ENCODE measurements at regions not wholly inside any gene's neighbourhood (a gene's known extent, or its start where the extent isn't known, plus 50 kb on each side); places are given as distances from the start of the nearest gene placed in this dataset.
"Not testable (repeated sequence)": the region's sequence is repeated elsewhere in the genome, so short reads cannot be mapped to it uniquely, and the experiment has no call there.

DNA sequence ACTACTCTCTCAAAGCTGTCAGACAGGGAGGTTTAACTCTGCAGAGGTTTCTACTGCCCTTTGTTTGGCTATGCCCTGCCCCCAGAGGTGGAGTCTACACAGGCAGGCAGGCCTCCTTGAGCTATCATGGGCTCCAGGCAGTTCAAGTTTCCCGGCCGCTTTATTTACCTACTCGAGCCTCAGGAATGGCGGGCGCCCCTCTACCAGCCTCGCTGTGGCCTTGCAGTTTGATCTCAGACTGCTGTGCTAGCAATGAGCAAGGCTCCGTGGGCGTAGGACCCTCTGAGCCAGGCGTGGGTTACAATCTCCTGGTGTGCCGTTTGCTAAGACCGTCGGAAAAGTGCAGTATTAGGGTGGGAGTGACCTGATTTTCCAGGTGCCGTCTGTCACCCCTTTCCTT, 124.3 kb downstream of the PTCHD1 start:
- not testable (repeated sequence) for DNase-seq

DNA sequence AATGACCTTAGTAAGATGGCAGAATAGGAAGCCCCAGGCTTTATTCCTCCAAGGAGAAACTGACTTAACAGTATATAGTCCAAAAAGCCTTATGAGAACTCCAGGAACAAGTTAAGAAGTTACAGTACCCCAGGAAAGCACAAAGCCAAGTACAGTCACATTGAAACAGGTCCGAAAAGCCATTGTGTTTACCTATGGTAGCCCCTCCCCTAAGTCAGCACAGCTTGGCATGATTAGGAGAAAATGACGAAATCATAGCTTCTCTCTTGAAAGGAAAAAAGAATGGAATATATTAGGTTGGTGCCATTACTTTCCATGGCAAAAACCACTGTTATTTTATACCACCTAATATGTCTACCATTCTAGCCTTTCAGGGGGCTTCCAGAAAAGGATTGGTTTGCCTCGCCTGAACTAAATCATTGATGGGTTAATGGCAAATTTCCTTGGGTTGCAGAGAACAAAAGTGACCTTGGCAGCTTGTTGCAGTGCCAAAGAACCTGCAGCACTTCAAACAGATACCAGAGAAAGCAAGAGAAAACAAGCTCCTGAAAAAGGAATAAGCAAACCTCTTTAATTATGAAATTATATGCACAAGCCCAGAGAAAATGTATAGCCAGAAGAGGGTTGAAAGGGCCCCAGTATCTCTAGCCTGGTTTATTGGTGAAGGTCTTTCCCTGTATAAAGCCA, 130.6 kb downstream of the PTCHD1 start:
- no peak for DNase-seq

DNA sequence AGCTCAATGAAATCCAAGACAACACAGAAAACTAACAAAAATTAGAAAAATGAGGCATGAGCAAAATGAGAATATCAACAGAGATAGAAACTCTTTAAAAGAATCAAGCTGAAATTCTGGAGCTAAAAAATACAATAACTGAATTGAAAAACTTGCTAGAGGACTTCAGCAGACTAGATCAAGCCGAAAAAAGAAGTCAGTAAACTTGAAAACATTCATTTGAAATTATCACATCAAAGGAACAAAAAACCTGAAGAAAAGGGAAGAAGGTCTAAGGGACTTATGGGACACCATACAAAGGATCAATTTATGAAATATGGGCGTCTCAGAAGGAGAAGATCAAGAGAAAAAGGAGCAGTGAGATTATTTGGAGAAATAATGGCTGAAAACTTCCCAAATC, 131.3 kb downstream of the PTCHD1 start:
- no peak for DNase-seq

DNA sequence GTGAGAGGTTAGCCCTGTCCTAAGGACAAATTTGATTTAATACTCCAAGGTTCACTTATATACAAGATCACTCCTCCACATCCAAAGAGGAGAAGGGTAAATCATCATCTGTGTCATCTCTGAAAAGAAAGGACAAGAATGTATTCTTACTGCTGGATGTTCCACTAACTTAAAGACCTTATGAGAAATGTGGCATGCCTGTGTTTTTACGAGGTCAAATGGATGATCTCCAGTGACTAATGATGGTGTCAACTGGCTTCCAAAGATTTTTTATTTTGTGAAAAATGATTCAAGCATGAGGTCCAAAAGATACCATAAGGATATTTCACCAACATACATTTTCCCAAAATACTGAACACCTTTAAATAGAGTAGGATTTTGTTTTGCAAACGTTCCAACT, 143.4 kb downstream of the PTCHD1 start:
- DNase-seq, result no peak

DNA sequence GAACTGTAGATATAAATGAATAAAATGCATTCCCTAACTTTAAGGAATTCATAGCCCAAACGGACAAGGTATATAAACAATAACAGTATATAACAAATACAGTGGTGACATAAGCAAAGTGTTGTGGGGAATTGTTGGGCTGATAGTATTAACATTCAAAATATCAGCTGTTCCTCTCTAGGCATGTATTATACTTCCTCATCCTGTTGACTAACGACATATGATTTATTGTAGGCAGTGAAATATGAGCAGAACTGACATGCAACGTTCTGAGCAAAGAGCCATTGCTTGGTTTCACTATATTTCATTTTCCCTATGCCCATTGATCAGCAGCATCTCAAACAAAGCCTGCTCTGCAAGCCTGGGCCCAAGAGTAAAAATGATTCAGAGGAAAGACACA, 143.9 kb downstream of the PTCHD1 start:
- no peak for DNase-seq

DNA sequence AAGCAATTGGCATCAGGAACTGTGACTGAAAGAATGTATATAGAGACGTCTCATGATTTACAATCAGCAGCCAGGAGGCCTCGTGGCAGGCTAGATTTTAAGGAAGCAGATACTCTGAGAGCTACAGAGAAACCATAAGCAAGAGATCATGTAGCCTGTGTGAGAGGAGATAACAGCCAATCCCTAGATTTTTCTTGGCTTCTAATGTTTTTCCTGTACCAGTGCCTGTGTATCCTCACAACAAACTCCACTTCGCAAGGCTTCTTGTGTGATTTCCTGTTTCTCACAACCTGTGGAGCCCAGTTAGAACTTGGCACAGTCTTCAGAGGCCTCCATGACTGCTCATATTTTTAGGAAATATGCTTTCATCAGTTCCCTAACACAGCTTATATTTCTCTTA, 147.9 kb downstream of the PTCHD1 start:
- no peak for DNase-seq

DNA sequence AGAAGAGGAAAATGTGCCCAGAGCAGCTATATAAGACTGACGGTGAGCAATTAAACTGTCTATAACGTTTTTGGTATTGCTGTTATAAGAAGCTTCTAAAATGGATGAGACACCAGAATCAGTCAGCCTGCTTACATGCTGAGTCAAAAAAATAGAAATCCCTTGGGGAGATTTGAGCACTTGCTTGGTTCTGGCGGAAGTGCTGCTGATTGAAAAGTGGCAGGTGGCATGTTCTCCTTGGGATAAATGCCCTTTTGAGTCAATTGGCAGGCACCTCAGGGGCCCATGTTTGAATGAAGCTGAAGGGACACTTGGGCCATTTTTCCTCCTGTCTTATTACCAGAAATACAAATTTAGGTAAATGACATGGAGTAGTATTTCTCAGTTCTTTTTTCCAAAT, 148.7 kb downstream of the PTCHD1 start:
- DNase-seq, result no peak

DNA sequence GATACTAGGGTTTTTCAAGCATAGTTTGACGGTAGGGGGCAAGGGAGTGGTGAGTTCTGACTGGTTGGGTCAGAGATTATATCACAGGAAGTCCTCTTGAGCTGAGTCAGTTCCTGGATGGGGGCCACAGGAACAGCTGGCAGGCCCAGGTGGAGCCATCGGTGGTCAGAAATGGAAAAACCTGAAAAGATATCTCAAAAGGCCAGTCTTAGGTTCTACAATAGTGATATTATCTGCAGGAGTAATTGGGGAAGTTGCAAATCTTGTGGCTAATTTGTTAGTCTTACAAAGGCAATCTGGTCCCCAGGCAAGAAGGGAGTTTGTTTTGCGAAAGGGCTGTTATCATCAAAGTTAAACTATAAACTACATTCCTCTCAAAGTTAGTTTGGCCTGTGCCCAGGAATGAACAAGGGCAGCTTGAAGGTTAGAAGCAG, 159.3 kb downstream of the PTCHD1 start:
- no peak for DNase-seq

DNA sequence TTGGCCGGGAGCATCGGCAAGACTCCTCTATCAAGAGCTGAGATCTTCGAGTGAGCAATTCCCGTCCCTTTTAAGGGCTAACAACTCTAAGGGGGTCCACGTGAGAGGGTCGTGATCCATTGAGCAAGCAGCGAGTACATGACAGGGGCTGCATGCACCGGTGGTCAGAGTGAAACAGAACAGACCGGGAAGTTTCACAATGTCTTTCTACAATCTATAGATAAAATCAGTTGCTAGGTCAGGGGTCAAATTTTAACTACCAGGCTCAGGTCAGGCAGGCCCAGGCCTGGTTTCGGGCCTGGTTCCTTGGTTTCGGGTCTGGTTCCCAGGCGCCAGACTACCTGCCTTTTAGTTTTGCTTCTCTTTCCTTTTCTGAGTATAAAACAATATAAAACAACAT, 160.1 kb downstream of the PTCHD1 start:
- DNase-seq, result no peak

DNA sequence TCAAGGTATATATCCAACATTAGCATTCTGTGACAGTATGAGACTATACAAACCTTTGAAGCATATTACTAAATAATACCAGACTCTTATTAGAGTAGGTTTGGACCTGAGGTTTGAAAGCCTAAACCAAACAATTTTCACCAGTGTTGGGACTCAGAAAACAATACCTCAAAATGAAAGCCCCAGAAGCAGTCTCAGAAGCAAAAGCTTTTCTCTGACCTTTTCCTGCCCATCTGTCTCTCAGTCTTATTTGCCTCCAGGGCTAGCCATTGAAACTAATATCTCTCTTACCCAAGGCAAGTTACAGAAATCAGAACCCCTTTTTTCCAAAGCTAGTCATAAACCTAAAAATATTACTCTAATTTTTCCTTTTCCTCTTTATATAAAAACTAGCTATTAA, 163.3 kb downstream of the PTCHD1 start:
- DNase-seq, result no peak

DNA sequence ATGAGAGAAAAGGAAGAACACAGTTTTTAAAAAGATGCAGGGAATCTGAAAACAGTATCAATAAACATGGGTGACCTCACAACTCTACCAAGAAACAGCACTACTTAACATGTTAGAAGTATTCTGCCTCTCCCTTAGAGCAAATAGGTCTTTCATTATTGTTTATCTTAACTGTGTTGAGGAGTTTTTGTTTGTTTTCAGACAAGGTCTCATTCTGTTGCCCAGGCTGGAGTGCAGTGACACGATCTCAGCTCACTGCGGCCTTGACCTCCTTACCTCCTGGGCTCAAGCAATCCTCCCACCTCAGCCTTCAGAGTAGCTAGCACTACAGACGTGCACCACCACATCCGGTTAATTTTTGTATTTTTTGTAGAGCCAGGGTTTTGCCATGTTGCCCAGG, 165.3 kb upstream of the PRDX4 start:
- DNase-seq, result no peak

DNA sequence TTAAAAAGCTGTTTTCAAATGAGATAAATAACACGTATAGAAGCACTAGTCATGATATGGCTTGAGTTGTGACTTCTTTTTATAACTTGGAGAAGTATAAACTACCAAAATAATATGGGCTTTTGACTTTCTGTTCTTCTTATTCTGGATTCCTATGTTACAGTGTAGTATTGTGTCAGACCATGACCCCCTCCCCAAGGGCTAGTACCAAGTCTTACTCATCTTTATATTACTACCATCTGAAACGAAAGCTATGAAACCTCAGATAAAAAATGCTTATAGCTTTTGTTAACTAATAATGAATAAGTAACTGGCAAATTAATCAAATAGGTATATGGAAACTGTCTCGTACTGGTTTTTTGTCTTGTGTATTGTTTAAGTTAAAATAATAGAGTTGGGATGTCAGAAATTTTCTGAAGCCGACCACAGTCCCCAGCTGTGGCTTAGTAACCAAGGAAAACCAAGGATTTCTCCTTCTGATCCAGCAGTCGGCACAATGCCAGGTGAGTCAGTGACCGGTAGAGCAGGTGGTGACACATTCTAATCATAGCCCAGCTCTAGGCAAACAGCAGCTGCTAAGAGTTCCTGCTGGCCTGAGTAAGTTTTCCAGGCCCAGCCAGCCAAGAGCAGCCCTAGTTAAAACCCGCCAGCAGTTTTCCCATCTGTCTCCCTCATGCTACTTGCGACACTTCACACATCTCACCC, 163.3 kb upstream of the PRDX4 start:
- DNase-seq, result no peak

DNA sequence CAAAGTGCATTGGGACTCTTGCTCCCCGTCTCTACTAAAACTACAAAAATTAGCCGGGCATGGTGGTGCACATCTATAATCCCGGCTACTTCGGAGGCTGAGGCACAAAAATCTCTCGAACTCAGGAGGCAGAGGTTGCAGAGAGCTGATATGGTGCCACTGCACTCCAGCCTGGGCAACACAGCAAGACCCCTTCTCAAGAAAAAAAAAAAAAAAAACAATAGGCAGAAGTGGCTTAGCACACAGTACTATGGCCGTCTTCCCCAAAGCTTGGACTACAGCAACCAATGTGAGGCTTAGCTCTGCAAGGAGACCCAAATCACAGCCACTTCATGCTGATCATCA, 162.8 kb upstream of the PRDX4 start:
- no peak for DNase-seq

DNA sequence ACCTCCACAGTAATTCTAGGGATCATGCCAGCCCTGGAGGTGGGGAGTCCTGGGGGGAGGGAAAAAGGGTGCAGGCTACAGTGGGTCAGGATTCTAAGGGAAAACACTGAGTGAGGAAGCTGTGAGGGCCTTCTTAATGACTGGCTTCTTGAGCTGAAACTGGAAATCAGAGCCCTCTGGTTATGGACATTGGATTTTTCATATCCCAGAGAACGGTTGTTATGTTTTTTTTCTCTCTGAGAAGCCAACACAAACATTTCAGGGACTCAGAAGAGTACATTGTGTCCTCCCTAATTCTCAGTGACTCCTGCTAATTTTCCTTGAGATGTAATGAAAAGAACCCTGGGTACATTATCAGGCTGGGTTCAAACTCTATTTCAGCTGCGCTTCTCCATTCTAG, 162.4 kb upstream of the PRDX4 start:
- no peak for DNase-seq

DNA sequence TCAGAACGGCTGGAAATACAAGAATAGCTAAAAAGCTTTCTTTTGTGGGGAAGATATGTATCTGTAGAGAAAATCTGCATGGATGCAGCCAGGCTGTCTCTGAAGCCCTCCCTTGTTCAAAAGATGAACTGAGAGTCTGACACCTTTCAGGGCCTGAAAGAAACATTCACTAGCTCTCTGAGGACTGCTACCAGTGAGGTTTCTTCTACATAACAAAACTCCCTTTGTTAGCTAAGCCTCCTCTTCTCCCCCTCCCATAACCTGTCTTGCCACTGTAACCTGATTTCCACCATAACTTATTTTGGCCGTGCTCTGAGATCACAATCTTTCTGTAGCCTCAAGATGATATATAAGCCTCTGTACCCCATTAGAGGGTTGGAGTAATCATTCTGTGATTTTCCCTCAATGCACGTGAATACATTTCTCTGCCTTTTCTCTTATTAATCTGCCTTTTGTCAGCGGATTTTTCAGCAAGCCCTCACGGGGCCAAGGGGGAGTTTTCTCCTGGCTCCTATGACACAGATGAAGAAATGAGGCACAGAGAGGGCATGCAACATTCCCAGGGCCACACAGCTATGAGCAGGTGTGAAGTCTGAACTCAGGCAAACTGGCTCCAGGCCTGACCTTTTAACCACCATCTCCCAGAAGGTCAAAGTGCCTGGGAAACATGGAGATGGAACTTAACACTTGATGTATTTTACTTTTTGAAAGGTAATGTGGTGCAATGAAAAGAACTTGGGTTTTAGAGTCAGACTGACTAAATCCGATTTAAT, 161.6 kb upstream of the PRDX4 start:
- no peak for DNase-seq

DNA sequence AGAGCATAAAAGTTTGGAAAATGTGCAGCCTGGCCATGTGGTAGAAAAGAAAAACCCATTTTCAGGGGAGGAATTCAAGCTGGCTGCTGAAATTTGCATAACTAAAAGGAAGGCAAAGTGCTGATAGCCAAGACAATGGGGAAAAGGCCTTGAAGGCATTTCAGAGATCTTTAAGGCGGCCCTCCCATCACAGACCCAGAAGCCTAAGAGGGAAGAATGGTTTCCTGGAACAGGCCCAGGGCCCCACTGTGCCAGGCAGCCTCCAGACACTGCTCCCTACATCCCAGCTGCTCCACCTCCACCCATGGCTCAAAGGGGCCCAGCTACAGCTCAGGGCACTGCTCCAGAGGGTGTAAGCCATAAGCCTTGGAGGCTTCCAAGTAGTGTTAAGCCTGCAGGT, 158.0 kb upstream of the PRDX4 start:
- no peak for DNase-seq

DNA sequence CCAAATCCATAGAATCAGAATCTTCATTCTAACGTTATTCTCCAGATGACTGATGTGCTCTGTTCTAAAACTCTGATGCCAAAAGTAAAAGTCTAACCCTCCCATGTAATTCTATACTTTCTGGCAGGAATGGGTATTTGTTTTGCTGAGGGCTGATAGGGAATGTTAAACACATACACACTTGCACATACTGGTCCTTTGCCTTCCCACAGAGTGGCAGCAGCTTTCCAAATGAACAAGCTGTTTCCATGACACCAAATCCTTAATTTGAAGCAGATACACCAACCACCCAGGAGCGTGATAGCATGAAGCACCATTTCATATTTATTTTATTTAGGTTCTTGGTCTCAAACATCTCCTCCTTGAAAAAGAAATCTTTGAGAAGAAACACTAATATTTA, 155.5 kb upstream of the PRDX4 start:
- DNase-seq, result no peak

DNA sequence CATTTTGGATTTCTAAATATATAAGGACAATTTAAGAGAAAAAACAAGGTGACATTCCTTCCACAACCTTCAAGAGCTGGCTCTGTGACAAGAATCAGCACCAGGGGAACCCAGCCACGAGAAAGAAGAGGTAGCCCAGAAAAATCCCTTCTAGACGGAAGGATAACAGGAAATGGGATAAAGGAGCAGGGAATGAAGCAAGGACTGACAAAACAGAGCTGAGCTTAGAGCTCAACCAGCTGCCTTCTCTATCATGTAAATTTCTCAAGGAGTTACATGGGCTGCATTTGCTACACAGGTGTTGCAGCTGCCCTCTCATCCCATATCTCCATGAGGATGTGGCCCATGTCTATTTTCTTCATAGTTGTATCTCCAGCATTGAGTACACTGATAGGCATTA, 154.2 kb upstream of the PRDX4 start:
- no peak for DNase-seq

DNA sequence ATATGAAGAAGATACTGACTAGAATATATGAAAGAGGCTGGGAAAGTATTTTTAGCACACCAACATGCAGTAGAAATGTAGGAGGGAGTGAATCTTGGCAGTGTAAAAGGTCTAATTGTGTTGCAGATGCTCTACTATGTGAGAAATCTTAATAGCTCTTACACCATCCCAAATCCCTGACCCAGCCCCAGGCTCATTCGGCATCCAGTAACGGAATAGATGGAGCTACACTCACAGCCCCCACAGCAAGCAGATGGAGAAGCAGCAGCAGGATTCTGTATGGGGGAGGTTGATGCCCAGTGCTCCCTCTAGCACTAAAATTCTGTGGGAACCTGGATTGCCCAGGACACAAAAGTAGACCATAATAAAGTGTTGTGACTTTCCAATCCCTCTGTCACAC, 153.2 kb upstream of the PRDX4 start:
- DNase-seq, result no peak

DNA sequence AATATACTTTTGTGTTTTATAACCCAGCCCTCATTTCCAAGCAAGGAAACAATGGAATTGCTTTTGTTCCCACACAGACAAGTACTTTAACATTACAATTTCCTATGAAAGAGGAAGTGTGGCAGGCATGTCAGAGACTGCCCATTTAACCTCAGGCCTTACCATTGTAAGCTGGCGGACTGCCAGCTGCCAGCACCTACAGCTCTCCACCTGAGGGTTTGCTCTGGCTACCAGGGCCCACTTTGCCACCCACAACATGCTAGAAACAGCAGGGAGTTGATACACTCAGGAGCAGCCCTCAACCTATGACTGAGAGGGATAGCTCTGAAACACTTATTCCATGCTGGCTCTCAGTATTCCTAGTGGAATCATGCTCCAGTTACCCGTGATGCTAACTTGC, 152.3 kb upstream of the PRDX4 start:
- no peak for DNase-seq

DNA sequence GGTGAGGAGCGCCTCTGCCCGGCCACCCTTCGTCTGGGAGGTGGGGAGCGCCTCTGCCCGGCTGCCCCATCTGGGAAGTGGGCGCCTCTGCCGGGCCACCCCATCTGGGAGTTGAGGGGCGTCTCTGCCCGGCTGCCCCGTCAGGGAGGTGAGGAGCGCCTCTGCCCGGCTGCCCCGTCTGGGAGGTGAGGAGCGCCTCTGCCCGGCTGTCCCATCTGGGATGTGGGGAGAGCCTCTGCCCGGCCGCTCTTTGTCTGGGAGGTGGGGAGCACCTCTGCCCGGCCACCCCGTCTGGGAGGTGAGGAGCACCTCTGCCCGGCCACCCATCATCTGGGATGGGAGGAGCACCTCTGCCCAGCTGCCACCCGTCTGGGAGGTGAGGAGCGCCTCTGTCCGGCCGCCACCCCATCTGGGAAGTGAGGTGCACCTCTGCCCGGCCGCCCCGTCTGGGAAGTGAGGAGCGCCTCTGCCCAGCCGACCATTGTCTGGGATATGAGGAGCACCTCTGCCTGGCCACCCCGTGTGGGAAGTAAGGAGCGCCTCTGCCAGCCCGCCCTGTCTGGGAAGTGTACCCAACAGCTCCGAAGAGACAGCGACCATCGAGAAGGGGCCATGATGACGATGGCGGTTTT, 144.2 kb upstream of the PRDX4 start:
- DNase-seq, result not testable (repeated sequence)

DNA sequence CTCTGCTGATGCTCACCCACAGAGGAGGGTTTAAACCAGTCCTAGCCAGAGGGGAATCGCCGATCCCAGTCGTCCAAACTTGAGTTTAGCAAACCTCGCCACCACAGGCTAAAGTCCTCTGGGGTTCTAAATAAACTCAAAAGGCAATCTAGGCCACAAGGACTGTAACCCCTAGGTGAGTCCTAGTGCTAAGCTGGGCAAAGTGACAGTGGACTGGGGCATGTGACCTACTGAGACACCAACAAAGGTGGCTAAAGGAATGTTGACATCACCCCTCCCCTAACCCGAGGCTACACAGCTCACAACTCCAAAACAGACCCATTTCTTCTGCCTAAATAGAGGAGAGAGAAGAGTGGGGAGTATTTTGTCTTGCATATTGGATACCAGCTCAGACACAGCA, 142.8 kb upstream of the PRDX4 start:
- no peak for DNase-seq

DNA sequence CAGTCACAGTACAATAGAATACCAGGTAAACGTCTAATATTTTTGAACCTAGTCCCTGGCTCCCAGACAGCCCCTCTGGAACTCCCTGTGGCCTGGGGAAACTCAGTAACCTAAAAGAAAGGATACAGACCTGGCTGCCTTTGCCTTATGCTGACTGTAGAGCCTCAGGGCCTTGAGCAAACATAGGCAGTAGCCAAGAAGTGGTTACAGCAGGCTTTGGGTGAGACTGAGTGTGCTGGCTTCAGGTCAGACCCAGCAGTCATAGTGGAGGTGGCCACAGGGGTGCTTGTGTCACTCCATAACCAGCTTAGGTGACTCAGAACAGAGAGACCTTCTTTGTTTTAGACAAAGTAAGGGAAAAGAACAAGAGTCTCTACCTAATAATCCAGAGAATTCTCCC, 141.8 kb upstream of the PRDX4 start:
- DNase-seq, result no peak

DNA sequence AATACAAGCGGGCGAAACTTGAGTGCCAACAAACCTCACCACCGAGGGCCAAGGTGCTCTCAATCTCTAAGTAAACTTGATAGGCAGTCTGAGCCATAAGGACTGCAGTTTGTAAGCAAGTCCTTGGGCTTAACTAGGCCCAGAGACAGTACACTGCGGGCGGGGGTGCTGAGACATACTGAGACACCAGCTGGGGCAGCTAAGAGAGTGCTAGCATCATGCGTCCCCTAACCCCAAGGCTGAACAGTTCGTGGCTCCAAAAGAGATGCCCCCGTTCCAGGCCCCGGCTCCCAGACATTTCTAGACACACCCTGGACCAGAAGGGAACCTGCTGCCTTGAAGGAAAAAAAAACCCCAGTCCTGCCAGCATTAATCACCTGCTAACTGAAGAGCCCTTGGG, 126.8 kb upstream of the PRDX4 start:
- no peak for DNase-seq
